SK-N-SH (cell line): ENCODE measurements at regions not wholly inside any gene's neighbourhood (a gene's known extent, or its start where the extent isn't known, plus 50 kb on each side); places are given as distances from the start of the nearest gene placed in this dataset.

Experiments used
- CTCF ChIA-PET: fragments of 300-600, 350-600 bp; formaldehyde crosslinking; extraction: SDS; loops from one replicate; lab custom pipeline; 2021; lab: Yijun Ruan, JAX
- POLR2A ChIA-PET: fragments of 350-600 bp; sonication (Branson Sonifier 250); formaldehyde crosslinking; extraction: SDS; loops from one replicate; lab custom pipeline; 2020; ENCODE audit warnings: antibody characterized with exemption, inconsistent platforms; lab: Yijun Ruan, JAX
- DNase-seq: peaks from one replicate; pipeline ENCODE4 v3.0.0; 2012
- H2AFZ ChIP-seq: fragments of 200-600 bp; sonication (generic); 2 replicates; pipeline ENCODE4 v1.8.1; 2016; ENCODE audit warnings: antibody characterized with exemption, mild to moderate bottlenecking, low read depth
- H3F3A ChIP-seq: fragments of 200-600 bp; sonication (generic); replicated peaks from 2 replicates; pipeline ENCODE3; 2016; ENCODE audit warnings: antibody characterized with exemption, mild to moderate bottlenecking; ENCODE audit not compliant: insufficient read depth
- H3K27ac ChIP-seq, 2 experiments: fragments of 200-500 bp in 1 of 2; fragments of 200-600 bp in 1 of 2; sonication (Bioruptor generic) in 1 of 2; sonication (generic), shearing (Covaris generic) in 1 of 2; 2 replicates each; pipeline versions ENCODE4 v1.5.1 to v1.6.1; 2014 to 2016; ENCODE audit warnings: low read depth in 2 of 2, inconsistent platforms in 1 of 2, low read length in 1 of 2, mild to moderate bottlenecking in 1 of 2, mixed read lengths in 1 of 2
- H3K27me3 ChIP-seq: fragments of 200-600 bp; sonication (generic), shearing (Covaris generic); 2 replicates; pipeline ENCODE4 v1.6.1; 2016; ENCODE audit warnings: mixed run types; ENCODE audit not compliant: insufficient read depth
- H3K36me3 ChIP-seq, 2 experiments: fragments of 200-500 bp in 1 of 2; fragments of 200-600 bp in 1 of 2; sonication (Bioruptor generic) in 1 of 2; sonication (generic) in 1 of 2; replicated peaks in 1 of 2; 2 replicates each; pipeline versions ENCODE3 to v1.5.1; 2014 to 2016; ENCODE audit warnings: low read length in 1 of 2, mild to moderate bottlenecking in 1 of 2; ENCODE audit not compliant: insufficient read depth in 2 of 2, control insufficient read depth in 1 of 2
- H3K4me1 ChIP-seq, 2 experiments: fragments of 200-500 bp in 1 of 2; fragments of 200-600 bp in 1 of 2; sonication (Bioruptor generic) in 1 of 2; sonication (generic), shearing (Covaris generic) in 1 of 2; 2 replicates each; pipeline versions ENCODE4 v1.5.1 to v1.6.1; 2014 to 2016; ENCODE audit warnings: low read depth in 1 of 2, low read length in 1 of 2, mixed run types in 1 of 2; ENCODE audit not compliant: insufficient read depth in 2 of 2, control insufficient read depth in 1 of 2
- H3K4me2 ChIP-seq: fragments of 200-600 bp; sonication (generic), shearing (Covaris generic); 2 replicates; pipeline ENCODE4 v1.6.1; 2017; ENCODE audit warnings: mixed run types
- H3K4me3 ChIP-seq, 2 experiments: fragments of 200-500 bp in 1 of 2; fragments of 200-600 bp in 1 of 2; sonication (Bioruptor generic) in 1 of 2; sonication (generic), shearing (Covaris generic) in 1 of 2; 2 replicates each; pipeline versions ENCODE4 v1.5.1 to v1.8.1; 2014 to 2016; ENCODE audit warnings: low read depth in 2 of 2, inconsistent platforms in 1 of 2, low read length in 1 of 2, mild to moderate bottlenecking in 1 of 2, mixed read lengths in 1 of 2, moderate library complexity in 1 of 2
- H3K79me2 ChIP-seq: fragments of 200-600 bp; sonication (generic); 2 replicates; pipeline ENCODE4 v1.8.1; 2017; ENCODE audit warnings: mild to moderate bottlenecking; ENCODE audit not compliant: insufficient read depth
- H3K9ac ChIP-seq: fragments of 200-600 bp; sonication (generic); 2 replicates; pipeline ENCODE4 v1.6.1; 2017; ENCODE audit warnings: mixed run types
- H3K9me2 ChIP-seq: fragments of 200-600 bp; sonication (generic); 2 replicates; pipeline ENCODE4 v1.6.1; 2017; ENCODE audit warnings: mixed run types
- H3K9me3 ChIP-seq: fragments of 200-600 bp; sonication (generic); 2 replicates; pipeline ENCODE4 v1.6.1; 2017; ENCODE audit warnings: mixed run types, mild to moderate bottlenecking, moderate library complexity
- H4K20me1 ChIP-seq: fragments of 200-600 bp; sonication (generic); 2 replicates; pipeline ENCODE4 v1.6.1; 2017; ENCODE audit warnings: mild to moderate bottlenecking, mixed run types; ENCODE audit not compliant: insufficient read depth
- CTCF ChIP-seq: fragments of 200-600 bp; sonication (generic); IDR thresholded peaks from 2 replicates; pipeline ENCODE4 v1.6.1; 2017; ENCODE audit warnings: antibody characterized with exemption, mild to moderate bottlenecking, moderate library complexity
- EP300 ChIP-seq, 2 experiments: IDR thresholded peaks; 2 replicates each; pipeline versions ENCODE4 v1.4.0 to v1.6.1; 2012; ENCODE audit warnings: borderline replicate concordance in 1 of 2, low read depth in 1 of 2, low read length in 1 of 2
- FOXM1 ChIP-seq: IDR thresholded peaks from 2 replicates; pipeline ENCODE4 v1.4.0; 2012; ENCODE audit warnings: low read depth, mild to moderate bottlenecking
- GABPA ChIP-seq: IDR thresholded peaks from 2 replicates; pipeline ENCODE4 v1.4.0; 2012; ENCODE audit warnings: low read depth, mild to moderate bottlenecking
- IRF3 ChIP-seq: fragments of 150-350 bp; IDR thresholded peaks from 2 replicates; pipeline ENCODE4 v1.6.1; 2016; ENCODE audit warnings: mild to moderate bottlenecking, low read depth, low read length
- NFIC ChIP-seq: IDR thresholded peaks from 2 replicates; pipeline ENCODE4 v1.4.0; 2012; ENCODE audit warnings: borderline replicate concordance
- REST ChIP-seq: IDR thresholded peaks from 2 replicates; pipeline ENCODE4 v1.6.1; 2012; ENCODE audit warnings: mild to moderate bottlenecking, low read depth, low read length, moderate library complexity
- TEAD4 ChIP-seq: IDR thresholded peaks from 2 replicates; pipeline ENCODE4 v1.4.0; 2012; ENCODE audit warnings: mild to moderate bottlenecking, borderline replicate concordance; ENCODE audit not compliant: insufficient read depth
- WGBS: methylation state at CpG from one replicate; pipeline ENCODE4 v1.1.6; 2017; ENCODE audit warnings: low lambda C conversion rate; 5-methylcytosine and 5-hydroxymethylcytosine counted together

GRCh38 chr6:166772518-166772917 is 145.5 kb upstream of the RPS6KA2 start:
- no peaks in the 10 kb centered on the region for H3F3A ChIP-seq
- DNase-seq, result no peak
- H3K79me2 ChIP-seq, result no peaks in the 10 kb centered on the region
- no peak overlapping the region for H3K4me3 ChIP-seq
- 83% methylated on average over 8 of the region's 8 CpGs for WGBS
- ChIA-PET POLR2A (no interaction called here), CTCF (interaction anchor here (0.6 to 3.1 kb wide), 6 partner anchors 14 to 369 kb away, joined by 3 to 16 read pairs (median 4); partner anchors contain the start of gene RNASET2)
- H3K36me3 ChIP-seq, result no peaks in the 10 kb centered on the region
- peaks cover 0 to 5% of the 10 kb centered on the region in 2 experiments; a peak in 1 of 4 replicates for H3K4me1 ChIP-seq
- H3K9ac ChIP-seq, result no peak overlapping the region
- H3K4me2 ChIP-seq, result no peak overlapping the region
- no peaks in the 10 kb centered on the region for H3K9me3 ChIP-seq
- no peaks in the 10 kb centered on the region for H4K20me1 ChIP-seq
- TF ChIP-seq CTCF, result peak; percentile 30
- TF ChIP-seq REST, result no peak
- H3K27me3 ChIP-seq, result no peaks in the 10 kb centered on the region
- H3K9me2 ChIP-seq, result no peaks in the 10 kb centered on the region
- H3K27ac ChIP-seq, result no peak overlapping the region
- H2AFZ ChIP-seq, result no peak overlapping the region

- H3K27me3 ChIP-seq, result no peaks in the 10 kb centered on the region
- no peaks in the 10 kb centered on the region for H3F3A ChIP-seq
- peaks cover 0 to 5% of the 10 kb centered on the region in 2 experiments; a peak in 1 of 4 replicates for H3K4me1 ChIP-seq
- POLR2A ChIA-PET, result no interaction called here
- no peak overlapping the region for H3K4me3 ChIP-seq
- H3K79me2 ChIP-seq, result no peaks in the 10 kb centered on the region
- TF ChIP-seq EP300 (IDR thresholded peaks at IDR 0.05; ENCODE audit: borderline replicate concordance in 1 of 2, low read depth in 1 of 2, low read length in 1 of 2), result no peak
- TF ChIP-seq GABPA, result no peak
- no peak for TF ChIP-seq TEAD4
- TF ChIP-seq NFIC, result no peak
- TF ChIP-seq FOXM1, result no peak
- no peak for TF ChIP-seq IRF3
- no peak overlapping the region for H3K9ac ChIP-seq
- CTCF ChIA-PET, result interaction anchor here (0.9 to 3.1 kb wide), 4 partner anchors 15 to 337 kb away, joined by 5 to 16 read pairs (median 8); no protein-coding TSS in a partner anchor
- H4K20me1 ChIP-seq, result no peaks in the 10 kb centered on the region
- no peak overlapping the region for H2AFZ ChIP-seq
- no peaks in the 10 kb centered on the region for H3K9me3 ChIP-seq
- H3K4me2 ChIP-seq, result no peak overlapping the region
- WGBS, result 71% methylated on average over 13 of the region's 13 CpGs
- H3K36me3 ChIP-seq, result no peaks in the 10 kb centered on the region
- no peak overlapping the region for H3K27ac ChIP-seq
- H3K9me2 ChIP-seq, result no peaks in the 10 kb centered on the region
- DNase-seq, result no peak
Measured at GRCh38 chr6:166771701-166772100, 144.7 kb upstream of the RPS6KA2 start.
